Stimulated activated naive CD8-positive, alpha-beta T cell treated with anti-CD3 and anti-CD28 coated beads, Interleukin-15, amount 100 ng/mL, for 72 hours (primary cell): ENCODE measurements at regions not wholly inside any gene's neighbourhood (a gene's known extent, or its start where the extent isn't known, plus 50 kb on each side); places are given as distances from the start of the nearest gene placed in this dataset.
A peak's percentile ranks its signal among the peaks of the same experiment; 100 is the strongest.
"Not testable (repeated sequence)": the region's sequence is repeated elsewhere in the genome, so short reads cannot be mapped to it uniquely, and the experiment has no call there.

Source experiments
- ATAC-seq: fragments of 150-1000 bp; cut with Tn5 transposase; 2 replicates; pipeline ENCODE4 v1.10.0; 2021; ENCODE audit warnings: mild to moderate bottlenecking, moderate library complexity
- DNase-seq, 2 donors: peaks; one replicate each; pipeline ENCODE4 v3.0.0; 2021 to 2022
- H3K27ac Mint-ChIP-seq, 2 donors: one replicate each; pipeline ENCODE4 v1.8.0; 2022; ENCODE audit warnings: mild to moderate bottlenecking in 2 of 2, mixed read lengths in 2 of 2, moderate library complexity in 2 of 2
- H3K27me3 Mint-ChIP-seq: one replicate; pipeline ENCODE4 v1.8.0; 2022; ENCODE audit warnings: mixed read lengths
- H3K4me1 Mint-ChIP-seq: one replicate; pipeline ENCODE4 v1.8.0; 2022; ENCODE audit warnings: mild to moderate bottlenecking, mixed read lengths
- H3K4me3 Mint-ChIP-seq, 2 donors: one replicate each; pipeline ENCODE4 v1.8.0; 2022; ENCODE audit warnings: mild to moderate bottlenecking in 2 of 2, mixed read lengths in 2 of 2, moderate library complexity in 1 of 2
- H3K9me3 Mint-ChIP-seq, 2 donors: one replicate each; pipeline ENCODE4 v1.8.0; 2022; ENCODE audit warnings: mixed read lengths in 2 of 2

GRCh38 chr16:17989255-17989654 is 347.3 kb downstream of the NPIPA8 start:
- Mint-ChIP-seq H3K9me3 (no peaks in the 10 kb centered on the region), H3K4me1 (no peaks in the 10 kb centered on the region), H3K27ac (peak overlapping the region in 1 of 2 donors; percentile 13), H3K27me3 (peaks cover 49% of the 10 kb centered on the region), H3K4me3 (no peak overlapping the region)
- ATAC-seq (no peak), DNase-seq (no peak)

DNA sequence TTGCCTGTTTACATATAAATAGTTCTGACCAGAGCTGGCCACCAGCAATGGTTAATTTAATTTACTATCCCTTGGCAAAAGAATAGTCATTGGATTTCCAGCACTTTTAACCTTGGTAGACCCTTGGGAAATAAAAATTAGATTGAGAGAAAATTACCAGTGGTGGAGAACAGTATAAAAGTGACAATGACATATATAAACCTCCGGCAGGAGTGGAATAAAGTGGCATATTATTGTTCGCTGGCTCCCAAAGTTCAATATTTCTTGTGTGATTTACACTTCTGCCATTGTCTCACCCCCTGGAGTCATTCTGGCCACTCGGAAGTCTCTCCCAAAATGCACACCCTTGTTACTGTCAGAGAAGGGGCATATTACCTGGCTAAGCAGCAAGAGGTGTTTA is 347.7 kb downstream of the NPIPA8 start:
- DNase-seq (no peak), ATAC-seq (no peak)
- H3K4me3 Mint-ChIP-seq = no peak overlapping the region
- H3K27me3 Mint-ChIP-seq = peaks cover 49% of the 10 kb centered on the region
- no peak overlapping the region for H3K27ac Mint-ChIP-seq
- H3K4me1 Mint-ChIP-seq = no peaks in the 10 kb centered on the region
- no peaks in the 10 kb centered on the region for H3K9me3 Mint-ChIP-seq

GRCh38 chr16:17986991-17987390 is 349.5 kb downstream of the NPIPA8 start:
- H3K27me3 Mint-ChIP-seq = peaks cover 36% of the 10 kb centered on the region
- DNase-seq = no peak
- no peaks in the 10 kb centered on the region for H3K4me1 Mint-ChIP-seq
- H3K27ac Mint-ChIP-seq = no peak overlapping the region
- H3K9me3 Mint-ChIP-seq = no peaks in the 10 kb centered on the region
- ATAC-seq = no peak
- no peak overlapping the region for H3K4me3 Mint-ChIP-seq

GRCh38 chr16:17984810-17985209 is 351.7 kb downstream of the NPIPA8 start:
- H3K9me3 Mint-ChIP-seq = no peaks in the 10 kb centered on the region
- no peak overlapping the region for H3K27ac Mint-ChIP-seq
- DNase-seq = no peak
- no peak overlapping the region for H3K4me3 Mint-ChIP-seq
- no peak for ATAC-seq
- no peaks in the 10 kb centered on the region for H3K4me1 Mint-ChIP-seq
- peaks cover 20% of the 10 kb centered on the region for H3K27me3 Mint-ChIP-seq

DNA sequence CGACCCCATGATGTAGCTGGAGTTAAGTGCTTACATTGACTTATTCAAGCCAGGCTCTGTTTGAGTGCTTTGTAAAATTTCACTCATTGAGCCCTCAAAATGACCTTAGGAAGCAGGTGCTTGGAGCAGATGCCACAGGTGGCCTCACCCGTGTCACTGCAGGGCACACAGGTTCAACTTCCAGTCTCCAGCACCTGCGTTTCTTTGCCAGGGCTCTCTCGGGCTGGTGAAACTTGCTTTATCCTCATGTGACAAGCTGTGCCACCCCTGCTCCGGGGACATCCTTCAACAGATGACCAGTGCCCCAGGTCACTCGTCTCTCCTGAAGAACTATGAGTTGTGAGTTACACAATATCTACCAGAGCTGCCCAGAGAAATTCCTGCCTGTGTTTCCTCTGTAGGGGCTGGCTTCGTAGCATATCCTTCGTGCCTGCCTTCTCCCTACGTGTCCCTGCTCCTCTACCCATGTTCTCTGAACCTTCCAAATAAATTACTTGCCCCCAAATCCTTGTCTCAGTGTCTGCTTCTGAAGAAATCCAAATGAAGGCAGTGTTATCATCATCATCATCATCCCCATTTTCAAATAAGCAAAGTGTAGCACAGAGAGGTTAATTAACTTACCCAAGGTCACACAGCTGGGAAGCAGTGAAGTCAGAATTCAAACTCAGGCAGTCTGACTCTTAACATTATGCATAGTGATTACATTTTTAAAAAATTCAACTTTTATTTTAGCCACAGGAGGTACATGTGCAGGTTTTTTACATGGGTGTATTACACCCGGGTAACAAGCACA is 352.5 kb downstream of the NPIPA8 start:
- H3K27ac Mint-ChIP-seq = no peak overlapping the region
- no peak overlapping the region for H3K4me3 Mint-ChIP-seq
- ATAC-seq = no peak
- no peaks in the 10 kb centered on the region for H3K4me1 Mint-ChIP-seq
- no peak for DNase-seq
- peaks cover 15% of the 10 kb centered on the region for H3K27me3 Mint-ChIP-seq
- no peaks in the 10 kb centered on the region for H3K9me3 Mint-ChIP-seq

- DNase-seq (no peak), ATAC-seq (no peak)
- Mint-ChIP-seq H3K4me1 (no peaks in the 10 kb centered on the region), H3K27ac (no peak overlapping the region), H3K9me3 (peaks cover 0 to 6% of the 10 kb centered on the region in 2 donors), H3K4me3 (no peak overlapping the region), H3K27me3 (peaks cover 20% of the 10 kb centered on the region)
These were observed 353.4 kb downstream of the NPIPA8 start for GRCh38 chr16:17983114-17983513.

- ATAC-seq (no peak), DNase-seq (no peak)
- Mint-ChIP-seq H3K9me3 (peaks cover 0 to 7% of the 10 kb centered on the region in 2 donors), H3K27ac (no peak overlapping the region), H3K4me3 (no peak overlapping the region), H3K27me3 (peaks cover 14% of the 10 kb centered on the region), H3K4me1 (no peaks in the 10 kb centered on the region)
These were observed 359.3 kb downstream of the NPIPA8 start for GRCh38 chr16:17977260-17977659.

DNA sequence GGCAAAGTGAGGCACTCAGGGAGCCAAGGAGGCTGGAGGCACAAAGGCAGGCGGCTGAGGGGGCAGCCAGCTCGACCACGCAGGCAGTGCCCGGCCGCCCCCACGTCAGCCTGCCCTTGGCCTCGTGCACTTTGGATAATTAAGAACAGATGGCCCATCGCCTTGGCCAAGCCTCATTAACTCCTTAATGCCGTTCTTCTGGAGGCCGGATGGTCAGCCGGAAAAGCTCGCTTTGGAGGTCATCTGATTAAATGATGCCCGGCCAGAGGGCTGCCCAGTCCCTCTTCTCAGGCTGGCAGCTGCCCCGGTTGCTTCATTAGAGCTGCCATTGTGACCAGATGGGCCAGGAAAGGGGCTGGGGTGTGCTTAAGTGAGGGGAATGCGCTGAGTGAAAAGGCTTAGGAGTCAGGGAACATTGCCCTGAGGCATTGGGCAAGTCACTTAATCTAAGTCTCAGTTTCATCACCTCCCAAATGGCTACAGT is 364.0 kb downstream of the NPIPA8 start:
- DNase-seq = no peak
- Mint-ChIP-seq H3K27me3 (peaks cover 25% of the 10 kb centered on the region), H3K4me3 (no peak overlapping the region), H3K27ac (no peak overlapping the region), H3K4me1 (no peaks in the 10 kb centered on the region), H3K9me3 (peaks cover 0 to under 1% of the 10 kb centered on the region in 2 donors)
- ATAC-seq = no peak

- ATAC-seq = no peak
- H3K4me3 Mint-ChIP-seq = no peak overlapping the region
- H3K4me1 Mint-ChIP-seq = no peaks in the 10 kb centered on the region
- H3K27ac Mint-ChIP-seq = no peak overlapping the region
- peaks cover 25% of the 10 kb centered on the region for H3K27me3 Mint-ChIP-seq
- H3K9me3 Mint-ChIP-seq = peaks cover 0 to 7% of the 10 kb centered on the region in 2 donors
- DNase-seq = no peak
These were observed 365.7 kb downstream of the NPIPA8 start for GRCh38 chr16:17970816-17971331.

DNA sequence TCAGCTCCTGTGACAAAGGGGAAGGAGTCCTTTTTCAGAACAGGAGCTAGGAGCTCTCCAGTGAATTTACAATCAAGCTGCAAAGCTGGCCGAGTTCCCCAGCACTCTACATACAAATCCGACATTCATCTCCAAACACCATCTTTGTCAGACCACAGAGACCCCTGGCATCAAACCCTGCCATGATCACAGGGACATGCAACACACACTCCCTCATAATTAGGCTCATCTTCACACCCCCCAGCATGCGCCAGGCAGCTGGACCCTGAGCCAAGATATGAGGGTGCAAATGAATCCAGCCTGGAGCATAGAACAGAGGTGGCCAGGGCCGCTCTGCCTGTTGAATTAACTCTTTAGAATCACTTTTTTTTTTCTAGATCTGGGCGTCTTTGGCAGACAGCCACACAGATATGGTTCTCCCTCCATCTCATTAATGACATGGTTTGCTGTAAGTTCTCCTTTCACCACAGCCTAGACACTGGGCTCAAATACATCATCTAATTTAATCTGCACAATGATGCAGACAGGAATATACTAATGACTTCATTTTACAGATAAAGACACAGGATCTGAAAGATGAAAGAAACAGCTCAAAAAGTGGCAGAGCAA is 366.3 kb downstream of the NPIPA8 start:
- H3K4me1 Mint-ChIP-seq = no peaks in the 10 kb centered on the region
- DNase-seq (no peak), ATAC-seq (no peak)
- no peak overlapping the region for H3K4me3 Mint-ChIP-seq
- H3K9me3 Mint-ChIP-seq = peaks cover 0 to 8% of the 10 kb centered on the region in 2 donors
- peaks cover 26% of the 10 kb centered on the region for H3K27me3 Mint-ChIP-seq
- no peak overlapping the region for H3K27ac Mint-ChIP-seq

- Mint-ChIP-seq H3K27me3 (peaks cover 11% of the 10 kb centered on the region), H3K9me3 (peaks cover 7 to 22% of the 10 kb centered on the region in 2 donors), H3K4me3 (no peak overlapping the region), H3K27ac (no peak overlapping the region), H3K4me1 (no peaks in the 10 kb centered on the region)
- no peak for ATAC-seq
- DNase-seq = no peak
These were observed 371.2 kb downstream of the NPIPA8 start for GRCh38 chr16:17965133-17965900.

DNA sequence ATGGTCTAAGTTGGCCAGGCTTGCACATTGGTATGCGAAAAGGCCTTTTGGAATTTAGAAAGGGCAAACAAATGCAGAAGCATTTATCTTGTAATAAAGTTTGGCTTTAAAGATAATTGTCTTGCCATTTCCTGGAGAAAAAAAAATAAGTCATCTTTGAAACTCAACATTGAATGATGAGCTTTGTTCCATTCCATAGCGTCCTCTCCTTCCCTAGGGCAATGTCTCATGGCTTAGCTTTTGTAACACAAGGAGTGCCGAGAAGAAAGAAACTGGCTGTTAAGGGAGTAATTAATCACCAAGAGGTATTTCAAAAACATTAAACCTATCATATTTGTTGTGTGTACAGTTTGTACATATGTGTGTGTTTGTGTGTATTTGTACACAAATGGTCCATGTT is 372.3 kb downstream of the NPIPA8 start:
- H3K27me3 Mint-ChIP-seq = peaks cover 8% of the 10 kb centered on the region
- DNase-seq = no peak
- H3K4me3 Mint-ChIP-seq = no peak overlapping the region
- H3K9me3 Mint-ChIP-seq = peaks cover 7 to 22% of the 10 kb centered on the region in 2 donors
- no peak for ATAC-seq
- no peak overlapping the region for H3K27ac Mint-ChIP-seq
- H3K4me1 Mint-ChIP-seq = no peaks in the 10 kb centered on the region

- Mint-ChIP-seq H3K4me1 (no peaks in the 10 kb centered on the region), H3K4me3 (no peak overlapping the region), H3K9me3 (peaks cover 7 to 22% of the 10 kb centered on the region in 2 donors), H3K27me3 (peaks cover 8% of the 10 kb centered on the region), H3K27ac (no peak overlapping the region)
- ATAC-seq (no peak), DNase-seq (no peak)
These were observed 373.2 kb downstream of the NPIPA8 start for GRCh38 chr16:17963185-17963836.

- DNase-seq (no peak), ATAC-seq (no peak)
- H3K4me3 Mint-ChIP-seq = no peak overlapping the region
- H3K9me3 Mint-ChIP-seq = peaks cover 7 to 22% of the 10 kb centered on the region in 2 donors
- H3K4me1 Mint-ChIP-seq = no peaks in the 10 kb centered on the region
- peaks cover 8% of the 10 kb centered on the region for H3K27me3 Mint-ChIP-seq
- no peak overlapping the region for H3K27ac Mint-ChIP-seq
These were observed 373.8 kb downstream of the NPIPA8 start for GRCh38 chr16:17962726-17963125.

GRCh38 chr16:17961822-17962221 is 374.7 kb downstream of the NPIPA8 start:
- not testable (repeated sequence) for DNase-seq, H3K27ac Mint-ChIP-seq, H3K4me1 Mint-ChIP-seq, H3K4me3 Mint-ChIP-seq, H3K27me3 Mint-ChIP-seq, ATAC-seq
- H3K9me3 Mint-ChIP-seq = peaks cover 7 to 15% of the 10 kb centered on the region in 2 donors
